Fibroblast of mammary gland (primary cell): ENCODE measurements at regions not wholly inside any gene's neighbourhood (a gene's known extent, or its start where the extent isn't known, plus 50 kb on each side); places are given as distances from the start of the nearest gene placed in this dataset.
"Not testable (repeated sequence)": the region's sequence is repeated elsewhere in the genome, so short reads cannot be mapped to it uniquely, and the experiment has no call there.

Experiments
- DNase-seq: peaks from one replicate; pipeline ENCODE4 v3.0.0-alpha.2; 2010; ENCODE audit warnings: low read depth
- H3K4me3 ChIP-seq: 2 replicates; pipeline ENCODE4 v1.5.1; 2011; ENCODE audit warnings: low read depth, mild to moderate bottlenecking, low read length, moderate library complexity; ENCODE audit not compliant: control insufficient read depth
- TF ChIP-seq, protein P1 (sequence below): conservative IDR thresholded peaks from 2 replicates; pipeline ENCODE4 v1.5.1; 2011; ENCODE audit warnings: low read depth, low read length, inconsistent platforms; ENCODE audit not compliant: control insufficient read depth, insufficient read depth

DNA sequence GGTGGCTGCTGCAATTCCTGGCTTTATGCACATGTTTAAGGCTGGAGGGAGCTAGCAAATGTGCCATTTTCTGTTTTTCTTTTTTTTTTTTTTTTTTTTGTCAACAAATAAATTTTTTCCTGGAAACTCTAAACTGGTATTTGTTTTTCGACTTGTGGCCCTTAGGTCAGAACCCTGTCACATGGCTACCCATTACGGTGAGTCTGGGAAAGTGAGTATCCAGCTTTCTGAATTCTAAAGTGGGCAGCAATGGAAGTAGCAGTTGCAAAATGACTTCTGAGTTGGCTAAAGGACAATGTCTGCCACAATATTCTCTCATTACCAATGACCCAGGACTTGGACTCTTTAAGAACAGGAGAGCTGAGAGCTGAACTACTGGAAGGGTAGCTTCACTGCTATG lies 225.1 kb upstream of the CENPE start:
- no peak for DNase-seq
- H3K4me3 ChIP-seq = no peak overlapping the region
- TF ChIP-seq, protein P1, sequence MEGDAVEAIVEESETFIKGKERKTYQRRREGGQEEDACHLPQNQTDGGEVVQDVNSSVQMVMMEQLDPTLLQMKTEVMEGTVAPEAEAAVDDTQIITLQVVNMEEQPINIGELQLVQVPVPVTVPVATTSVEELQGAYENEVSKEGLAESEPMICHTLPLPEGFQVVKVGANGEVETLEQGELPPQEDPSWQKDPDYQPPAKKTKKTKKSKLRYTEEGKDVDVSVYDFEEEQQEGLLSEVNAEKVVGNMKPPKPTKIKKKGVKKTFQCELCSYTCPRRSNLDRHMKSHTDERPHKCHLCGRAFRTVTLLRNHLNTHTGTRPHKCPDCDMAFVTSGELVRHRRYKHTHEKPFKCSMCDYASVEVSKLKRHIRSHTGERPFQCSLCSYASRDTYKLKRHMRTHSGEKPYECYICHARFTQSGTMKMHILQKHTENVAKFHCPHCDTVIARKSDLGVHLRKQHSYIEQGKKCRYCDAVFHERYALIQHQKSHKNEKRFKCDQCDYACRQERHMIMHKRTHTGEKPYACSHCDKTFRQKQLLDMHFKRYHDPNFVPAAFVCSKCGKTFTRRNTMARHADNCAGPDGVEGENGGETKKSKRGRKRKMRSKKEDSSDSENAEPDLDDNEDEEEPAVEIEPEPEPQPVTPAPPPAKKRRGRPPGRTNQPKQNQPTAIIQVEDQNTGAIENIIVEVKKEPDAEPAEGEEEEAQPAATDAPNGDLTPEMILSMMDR = no peak

DNA sequence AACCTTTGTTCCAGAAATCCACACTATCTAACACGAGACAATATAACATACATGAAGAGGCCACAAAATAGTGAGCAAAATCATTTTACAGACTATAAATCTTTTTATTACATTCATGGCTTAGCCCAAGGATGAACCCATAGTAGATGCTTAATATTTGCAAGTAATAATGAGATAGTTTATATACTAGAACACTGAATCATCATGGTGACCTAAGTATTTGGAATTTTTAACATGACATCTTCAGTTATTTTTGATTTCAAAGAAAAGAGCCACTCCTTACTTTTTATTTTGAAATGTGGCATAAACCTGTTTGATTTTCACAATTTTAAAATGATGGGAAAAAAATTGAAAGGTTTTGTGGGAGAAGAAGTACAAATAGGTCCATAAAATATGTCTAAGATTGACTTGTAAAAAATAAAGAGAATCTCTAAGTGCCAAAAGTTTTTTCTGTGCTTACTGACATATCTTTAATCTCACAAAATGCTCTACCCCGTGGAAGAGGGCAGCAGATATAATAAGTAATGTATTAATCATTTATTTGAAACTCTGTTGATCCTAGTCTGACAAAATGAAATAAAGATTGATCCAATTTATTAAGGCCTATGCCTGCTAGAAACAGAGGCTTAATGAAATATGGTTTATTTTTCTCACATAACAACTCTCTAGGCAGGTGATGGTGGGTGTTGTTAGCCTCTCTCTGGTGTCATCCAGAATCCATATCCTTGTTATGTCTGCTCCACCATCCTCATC lies 224.5 kb upstream of the CENPE start:
- TF ChIP-seq, protein P1 = no peak
- DNase-seq = no peak
- no peak overlapping the region for H3K4me3 ChIP-seq

GRCh38 chr4:103415801-103416200 lies 217.7 kb upstream of the CENPE start:
- TF ChIP-seq, protein P1 = no peak
- no peak overlapping the region for H3K4me3 ChIP-seq
- no peak for DNase-seq

DNA sequence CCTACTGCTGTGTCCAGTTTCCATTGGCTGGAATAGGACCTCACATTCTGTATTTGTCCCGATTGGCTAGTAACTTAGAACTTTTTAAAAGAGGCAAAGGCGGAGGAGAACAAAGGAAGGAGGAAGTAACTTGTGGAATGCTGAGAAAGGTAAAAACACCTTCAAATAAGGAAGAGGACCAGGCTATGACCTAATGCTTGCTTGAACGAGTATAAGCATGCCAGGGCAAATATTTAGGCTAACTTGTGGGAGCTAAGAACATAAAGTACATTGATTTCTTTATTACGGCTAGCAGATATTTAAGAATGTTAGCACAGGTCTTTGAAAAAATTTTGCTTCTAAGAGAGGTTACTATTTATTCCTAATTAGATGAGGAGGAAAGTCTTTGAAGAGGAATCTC lies 214.5 kb upstream of the CENPE start:
- not testable (repeated sequence) for DNase-seq, H3K4me3 ChIP-seq

DNA sequence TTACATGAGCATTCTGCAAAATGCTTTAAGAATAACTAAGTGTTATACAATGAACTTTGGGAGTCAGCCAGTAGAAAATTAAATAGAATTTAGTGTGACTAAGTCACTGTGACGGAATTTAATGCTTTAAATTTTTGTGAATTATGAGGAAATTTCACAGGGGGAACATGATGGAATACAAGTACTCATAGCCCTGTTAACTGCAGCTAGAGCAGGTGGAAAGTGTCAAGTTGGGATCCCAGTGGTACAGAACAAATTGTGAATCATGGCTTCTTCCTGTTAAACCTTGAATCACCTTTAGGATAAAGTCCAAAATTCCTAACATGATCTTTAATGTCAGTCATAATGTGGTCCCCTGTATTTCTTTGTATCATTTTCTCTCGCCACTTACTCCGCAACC lies 212.2 kb upstream of the CENPE start:
- TF ChIP-seq, protein P1 = no peak
- DNase-seq = no peak
- no peak overlapping the region for H3K4me3 ChIP-seq

DNA sequence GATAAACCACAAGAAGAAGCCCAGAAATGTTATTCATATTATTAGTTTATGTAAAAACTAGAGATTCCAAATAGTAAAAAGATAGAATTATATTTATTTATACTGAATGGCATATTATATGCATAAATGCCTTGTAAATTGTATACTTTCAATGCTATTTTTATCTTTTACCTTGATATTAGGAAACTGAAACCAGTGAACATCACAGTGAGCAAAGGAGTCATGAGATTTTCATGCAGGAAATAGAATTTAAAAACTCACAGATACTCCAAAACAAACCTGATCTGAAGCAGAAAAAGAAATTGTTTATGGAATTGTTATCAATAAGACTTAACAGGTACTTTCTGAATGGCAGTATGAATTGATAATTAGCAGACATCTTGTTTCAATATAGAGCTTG lies 207.3 kb upstream of the CENPE start:
- TF ChIP-seq, protein P1 = no peak
- no peak for DNase-seq
- H3K4me3 ChIP-seq = no peak overlapping the region

GRCh38 chr4:103403619-103404018 lies 205.5 kb upstream of the CENPE start:
- no peak overlapping the region for H3K4me3 ChIP-seq
- TF ChIP-seq, protein P1 = no peak
- DNase-seq = no peak
